Amygdala (tissue), 56 donors: ENCODE measurements at regions not wholly inside any gene's neighbourhood (a gene's known extent, or its start where the extent isn't known, plus 50 kb on each side); places are given as distances from the start of the nearest gene placed in this dataset.

Experiments used
- DNase-seq, 56 donors: peaks; one replicate each; lab custom pipeline; 2025; lab: John Stamatoyannopoulos, UW

- no peak for DNase-seq
Measured at GRCh38 chr18:75558790-75559189, 131.3 kb upstream of the SMIM21 start.

- DNase-seq, result no peak
Measured at GRCh38 chr18:75556841-75557240, 129.3 kb upstream of the SMIM21 start.

GRCh38 chr18:75554644-75555185 is 127.2 kb upstream of the SMIM21 start:
- DNase-seq, result no peak

GRCh38 chr18:75554176-75554575 is 126.7 kb upstream of the SMIM21 start:
- no peak for DNase-seq

- no peak for DNase-seq
Measured at GRCh38 chr18:75553021-75553420, 125.5 kb upstream of the SMIM21 start.

GRCh38 chr18:75551071-75551470 is 123.6 kb upstream of the SMIM21 start:
- peak in 1 of 56 donors; percentile 4 for DNase-seq

- peak in 17 of 56 donors; percentile 4 to 59 (median 25) for DNase-seq
Measured at GRCh38 chr18:75548353-75548905, 120.9 kb upstream of the SMIM21 start.

GRCh38 chr18:75546964-75547363 is 119.5 kb upstream of the SMIM21 start:
- DNase-seq, result no peak

- DNase-seq, result no peak
Measured at GRCh38 chr18:75545189-75545588, 117.7 kb upstream of the SMIM21 start.

GRCh38 chr18:75544496-75544895 is 117.0 kb upstream of the SMIM21 start:
- no peak for DNase-seq

- DNase-seq, result no peak
Measured at GRCh38 chr18:75544051-75544481, 116.6 kb upstream of the SMIM21 start.

GRCh38 chr18:75538727-75539126 is 111.2 kb upstream of the SMIM21 start:
- no peak for DNase-seq

GRCh38 chr18:75533950-75534349 is 106.4 kb upstream of the SMIM21 start:
- no peak for DNase-seq

- DNase-seq, result no peak
Measured at GRCh38 chr18:75533209-75533608, 105.7 kb upstream of the SMIM21 start.

GRCh38 chr18:75531851-75532459 is 104.5 kb upstream of the SMIM21 start:
- DNase-seq, result no peak

- no peak for DNase-seq
Measured at GRCh38 chr18:75531212-75531850, 103.8 kb upstream of the SMIM21 start.

- no peak for DNase-seq
Measured at GRCh38 chr18:75530566-75531211, 103.2 kb upstream of the SMIM21 start.

GRCh38 chr18:75530118-75530517 is 102.6 kb upstream of the SMIM21 start:
- DNase-seq, result no peak

GRCh38 chr18:75529394-75529793 is 101.9 kb upstream of the SMIM21 start:
- DNase-seq, result no peak

- DNase-seq, result no peak
Measured at GRCh38 chr18:75527848-75528685, 100.6 kb upstream of the SMIM21 start.
